ENCODE measurements at regions not wholly inside any gene's neighbourhood (a gene's known extent, or its start where the extent isn't known, plus 50 kb on each side); places are given as distances from the start of the nearest gene placed in this dataset.
"Not testable (repeated sequence)": the region's sequence is repeated elsewhere in the genome, so short reads cannot be mapped to it uniquely, and the experiment has no call there.

- CTCF ChIA-PET: no interaction called here
- Histone ChIP-seq H3K79me2 (ENCODE audit: insufficient read depth, low read length) (no peaks in the 10 kb centered on the region), H3K36me3 (ENCODE audit: control insufficient read depth in 1 of 2, insufficient read depth in 2 of 2, low read length in 2 of 2) (no peaks in the 10 kb centered on the region), H3K4me2 (ENCODE audit: low read length) (no peak overlapping the region), H2AFZ (ENCODE audit: low read depth, low read length, poor library complexity, severe bottlenecking) (no peak overlapping the region), H3K4me1 (ENCODE audit: control insufficient read depth in 1 of 2, insufficient read depth in 2 of 2, low read length in 2 of 2) (peaks cover 2 to 3% of the 10 kb centered on the region in 2 experiments; a peak in 2 of 4 replicates), H3K27me3 (ENCODE audit: insufficient read depth, low read length) (no peaks in the 10 kb centered on the region), H3K9me3 (ENCODE audit: control insufficient read depth in 1 of 2, insufficient read depth in 1 of 2, low read depth in 1 of 2, low read length in 2 of 2) (no peaks in the 10 kb centered on the region), H3K9ac (ENCODE audit: low read length) (no peak overlapping the region), H3K4me3 (replicated peaks in 1 of 2; ENCODE audit: low read depth in 1 of 2, low read length in 2 of 2) (no peak overlapping the region), H4K20me1 (ENCODE audit: insufficient read depth) (no peaks in the 10 kb centered on the region), H3K9me2 (ENCODE audit: insufficient read depth) (peaks cover 3% of the 10 kb centered on the region; the same call in 1 of the 2 replicates), H3K27ac (ENCODE audit: low read depth, low read length) (no peak overlapping the region)
- POLR2A ChIA-PET: no interaction called here
- no TSS peak for BruUV-seq (replicated peaks)
- ATAC-seq: no peak
- RAD21 ChIA-PET (ENCODE audit: low non-redundant PET in 1 of 2, low total read pairs in 2 of 2, uncharacterized antibody in 2 of 2, unreplicated experiment in 2 of 2): no interaction called here
- intact Hi-C loops (cut with micrococcal nuclease): no loop called here
- DNase-seq (ENCODE audit: low read depth, low spot score): no peak
- no peak for TF ChIP-seq RAD21 (IDR thresholded peaks at IDR 0.05; ENCODE audit: low read depth)
Observed at GRCh38 chr4:124932447-124932846, 219.9 kb upstream of the ANKRD50 start.

- TF ChIP-seq SRF (IDR thresholded peaks at IDR 0.05; ENCODE audit: low read depth): no peak
- no peak for TF ChIP-seq ATF3 (IDR thresholded peaks at IDR 0.05)
- RAD21 ChIA-PET (ENCODE audit: low non-redundant PET in 1 of 2, low total read pairs in 2 of 2, uncharacterized antibody in 2 of 2, unreplicated experiment in 2 of 2): no interaction called here
- no peaks in the 10 kb centered on the region for H3K79me2 ChIP-seq (ENCODE audit: insufficient read depth, low read length)
Observed at GRCh38 chr4:124931050-124931449, 218.5 kb upstream of the ANKRD50 start.

GRCh38 chr4:124922748-124923147 is 210.2 kb upstream of the ANKRD50 start:
- CTCF ChIA-PET; H3K79me2 ChIP-seq (ENCODE audit: insufficient read depth, low read length); H3K9me3 ChIP-seq (ENCODE audit: control insufficient read depth in 1 of 2, insufficient read depth in 1 of 2, low read depth in 1 of 2, low read length in 2 of 2); H3K27ac ChIP-seq (ENCODE audit: low read depth, low read length); H3K9me2 ChIP-seq (ENCODE audit: insufficient read depth); POLR2A ChIA-PET; H3K27me3 ChIP-seq (ENCODE audit: insufficient read depth, low read length); H3K4me1 ChIP-seq (ENCODE audit: control insufficient read depth in 1 of 2, insufficient read depth in 2 of 2, low read length in 2 of 2); H2AFZ ChIP-seq (ENCODE audit: low read depth, low read length, poor library complexity, severe bottlenecking); DNase-seq (ENCODE audit: low read depth, low spot score); H3K36me3 ChIP-seq (ENCODE audit: control insufficient read depth in 1 of 2, insufficient read depth in 2 of 2, low read length in 2 of 2); intact Hi-C loops (cut with micrococcal nuclease); H3K4me2 ChIP-seq (ENCODE audit: low read length); H3K9ac ChIP-seq (ENCODE audit: low read length); BruUV-seq (replicated peaks); H3K4me3 ChIP-seq (replicated peaks in 1 of 2; ENCODE audit: low read depth in 1 of 2, low read length in 2 of 2); H4K20me1 ChIP-seq (ENCODE audit: insufficient read depth); RAD21 ChIA-PET (ENCODE audit: low non-redundant PET in 1 of 2, low total read pairs in 2 of 2, uncharacterized antibody in 2 of 2, unreplicated experiment in 2 of 2); ATAC-seq: not testable (repeated sequence)

More at GRCh38 chr4:124931050-124931449, 218.5 kb upstream of the ANKRD50 start:
- ChIA-PET POLR2A (no interaction called here), CTCF (no interaction called here)
- H3K9me3 ChIP-seq (ENCODE audit: control insufficient read depth in 1 of 2, insufficient read depth in 1 of 2, low read depth in 1 of 2, low read length in 2 of 2): no peaks in the 10 kb centered on the region
- no peak overlapping the region for H3K27ac ChIP-seq (ENCODE audit: low read depth, low read length)
- DNase-seq (ENCODE audit: low read depth, low spot score) (no peak), ATAC-seq (no peak)
- H3K36me3 ChIP-seq (ENCODE audit: control insufficient read depth in 1 of 2, insufficient read depth in 2 of 2, low read length in 2 of 2): no peaks in the 10 kb centered on the region
- H3K9me2 ChIP-seq (ENCODE audit: insufficient read depth): peaks cover 3% of the 10 kb centered on the region; the same call in 1 of the 2 replicates
- H2AFZ ChIP-seq (ENCODE audit: low read depth, low read length, poor library complexity, severe bottlenecking): no peak overlapping the region
- no peaks in the 10 kb centered on the region for H4K20me1 ChIP-seq (ENCODE audit: insufficient read depth)
- peaks cover 2 to 3% of the 10 kb centered on the region in 2 experiments; a peak in 2 of 4 replicates for H3K4me1 ChIP-seq (ENCODE audit: control insufficient read depth in 1 of 2, insufficient read depth in 2 of 2, low read length in 2 of 2)
- BruUV-seq (replicated peaks): no TSS peak
- no peak overlapping the region for H3K9ac ChIP-seq (ENCODE audit: low read length)
- H3K4me2 ChIP-seq (ENCODE audit: low read length): no peak overlapping the region
- intact Hi-C loops (cut with micrococcal nuclease): no loop called here
- no peaks in the 10 kb centered on the region for H3K27me3 ChIP-seq (ENCODE audit: insufficient read depth, low read length)
- H3K4me3 ChIP-seq (replicated peaks in 1 of 2; ENCODE audit: low read depth in 1 of 2, low read length in 2 of 2): no peak overlapping the region

All from HCT116 (cell line).